HEK293T (cell line): ENCODE measurements at regions not wholly inside any gene's neighbourhood (a gene's known extent, or its start where the extent isn't known, plus 50 kb on each side); places are given as distances from the start of the nearest gene placed in this dataset.

Experiments
- CTCF ChIA-PET: fragments of 350-600 bp; formaldehyde crosslinking; extraction: SDS; loops from one replicate; lab custom pipeline; 2021; ENCODE audit warnings: antibody characterized with exemption, inconsistent platforms; lab: Yijun Ruan, JAX
- POLR2A ChIA-PET: fragments of 350-600 bp; formaldehyde crosslinking; extraction: SDS; loops from one replicate; lab custom pipeline; 2020; ENCODE audit warnings: antibody characterized with exemption, inconsistent platforms; lab: Yijun Ruan, JAX
- DNase-seq: peaks from one replicate; pipeline ENCODE4 v3.0.0; 2012; ENCODE audit warnings: mixed read lengths; ENCODE audit errors: extremely low spot score
- ARNT ChIP-seq: fragments of 450-650 bp; IDR thresholded peaks from 2 replicates; pipeline ENCODE4 v1.6.1; 2017; ENCODE audit warnings: mild to moderate bottlenecking
- BHLHE40 ChIP-seq: fragments of 450-650 bp; IDR thresholded peaks from 2 replicates; pipeline ENCODE4 v1.6.1; 2016; ENCODE audit warnings: mild to moderate bottlenecking, moderate library complexity, borderline replicate concordance
- CTBP1 ChIP-seq: fragments of 450-650 bp; IDR thresholded peaks from 2 replicates; pipeline ENCODE4 v1.6.1; 2016; ENCODE audit warnings: borderline replicate concordance
- ELF4 ChIP-seq: fragments of 450-650 bp; IDR thresholded peaks from 2 replicates; pipeline ENCODE4 v1.6.1; 2017; ENCODE audit warnings: antibody characterized with exemption
- FOXA1 ChIP-seq: fragments of 450-650 bp; IDR thresholded peaks from 2 replicates; pipeline ENCODE4 v1.6.1; 2016; ENCODE audit warnings: mild to moderate bottlenecking
- FOXK2 ChIP-seq: fragments of 450-650 bp; IDR thresholded peaks from 2 replicates; pipeline ENCODE4 v1.6.1; 2016; ENCODE audit warnings: mild to moderate bottlenecking
- FOXM1 ChIP-seq: fragments of 450-650 bp; IDR thresholded peaks from 2 replicates; pipeline ENCODE4 v1.6.1; 2017; ENCODE audit warnings: mild to moderate bottlenecking, borderline replicate concordance
- HDGF ChIP-seq: fragments of 450-650 bp; IDR thresholded peaks from 2 replicates; pipeline ENCODE4 v1.6.1; 2017; ENCODE audit warnings: antibody characterized with exemption, borderline replicate concordance
- L3MBTL2 ChIP-seq: fragments of 450-650 bp; conservative IDR thresholded peaks from 2 replicates; pipeline ENCODE4 v1.6.1; 2016; ENCODE audit warnings: mild to moderate bottlenecking
- LEF1 ChIP-seq: fragments of 450-650 bp; IDR thresholded peaks from 2 replicates; pipeline ENCODE4 v1.6.1; 2017; ENCODE audit warnings: mild to moderate bottlenecking, borderline replicate concordance
- NFRKB ChIP-seq: fragments of 450-650 bp; IDR thresholded peaks from 2 replicates; pipeline ENCODE4 v1.6.1; 2016; ENCODE audit warnings: mild to moderate bottlenecking, moderate library complexity
- PKNOX1 ChIP-seq: fragments of 450-650 bp; IDR thresholded peaks from 2 replicates; pipeline ENCODE4 v1.6.1; 2016
- SP1 ChIP-seq: fragments of 450-650 bp; IDR thresholded peaks from 2 replicates; pipeline ENCODE4 v1.6.1; 2017
- SUZ12 ChIP-seq: fragments of 450-650 bp; IDR thresholded peaks from 2 replicates; pipeline ENCODE4 v1.6.1; 2016; ENCODE audit warnings: mild to moderate bottlenecking
- TARDBP ChIP-seq: fragments of 450-650 bp; IDR thresholded peaks from 2 replicates; pipeline ENCODE4 v1.6.1; 2016
- ZNF384 ChIP-seq: fragments of 450-650 bp; IDR thresholded peaks from 2 replicates; pipeline ENCODE4 v1.6.1; 2016

- no peak for DNase-seq
- CTCF ChIA-PET, result interaction anchor here (0.6 kb wide), 2 partner anchors 124 to 556 kb away, joined by 3 to 4 read pairs; partner anchors contain the start of gene SGPL1
- no peak for TF ChIP-seq ELF4
- TF ChIP-seq ARNT, result no peak
- no peak for TF ChIP-seq FOXK2
- TF ChIP-seq SP1, result no peak
- TF ChIP-seq PKNOX1, result no peak
- TF ChIP-seq SUZ12, result no peak
- no peak for TF ChIP-seq TARDBP
- TF ChIP-seq LEF1, result no peak
- TF ChIP-seq BHLHE40, result no peak
- no peak for TF ChIP-seq L3MBTL2
- TF ChIP-seq NFRKB, result no peak
- TF ChIP-seq HDGF, result no peak
- no peak for TF ChIP-seq ZNF384
- no peak for TF ChIP-seq CTBP1
- TF ChIP-seq FOXA1, result no peak
- TF ChIP-seq FOXM1, result no peak
- POLR2A ChIA-PET, result no interaction called here
Observed at GRCh38 chr10:70939441-70940003, 51.2 kb upstream of the PCBD1 start.

- TF ChIP-seq TARDBP, result no peak
- no peak for TF ChIP-seq PKNOX1
- TF ChIP-seq ARNT, result no peak
- TF ChIP-seq ZNF384, result no peak
- TF ChIP-seq SP1, result no peak
- TF ChIP-seq HDGF, result no peak
- no peak for TF ChIP-seq L3MBTL2
- no peak for TF ChIP-seq CTBP1
- no peak for TF ChIP-seq BHLHE40
- ChIA-PET CTCF (interaction anchor here (0.8 kb wide), 1 partner anchor 10 kb away, joined by 3 read pairs; no protein-coding TSS in a partner anchor), POLR2A (no interaction called here)
- no peak for DNase-seq
Observed at GRCh38 chr10:70940834-70941568, 52.6 kb upstream of the PCBD1 start.

GRCh38 chr10:70942125-70942524 lies 53.8 kb upstream of the PCBD1 start:
- ChIA-PET POLR2A (no interaction called here), CTCF (no interaction called here)
- TF ChIP-seq BHLHE40 (no peak), TARDBP (no peak), FOXK2 (no peak), NFRKB (no peak), ZNF384 (no peak)
- no peak for DNase-seq

- CTCF ChIA-PET, result no interaction called here
- POLR2A ChIA-PET, result no interaction called here
- TF ChIP-seq CTBP1 (no peak), PKNOX1 (no peak), HDGF (no peak), ARNT (no peak), ZNF384 (no peak), SP1 (no peak), L3MBTL2 (no peak), FOXA1 (no peak), FOXK2 (no peak), FOXM1 (no peak), ELF4 (no peak), BHLHE40 (no peak), LEF1 (no peak), NFRKB (no peak), SUZ12 (no peak), TARDBP (no peak)
- DNase-seq, result no peak
Observed at GRCh38 chr10:70942725-70943124, 54.4 kb upstream of the PCBD1 start.

GRCh38 chr10:70943249-70943648 lies 54.9 kb upstream of the PCBD1 start:
- CTCF ChIA-PET, result no interaction called here
- TF ChIP-seq BHLHE40 (no peak), ELF4 (no peak), ARNT (no peak), ZNF384 (no peak), L3MBTL2 (no peak), SUZ12 (no peak), FOXK2 (no peak), SP1 (no peak), NFRKB (no peak), FOXA1 (no peak)
- POLR2A ChIA-PET, result no interaction called here
- no peak for DNase-seq

- no peak for DNase-seq
- ChIA-PET CTCF (interaction anchor here (1.0 kb wide), 1 partner anchor 9 kb away, joined by 3 read pairs; no protein-coding TSS in a partner anchor), POLR2A (no interaction called here)
- TF ChIP-seq FOXA1, result no peak
- no peak for TF ChIP-seq ELF4
- no peak for TF ChIP-seq HDGF
- no peak for TF ChIP-seq L3MBTL2
- no peak for TF ChIP-seq FOXM1
- no peak for TF ChIP-seq SUZ12
- no peak for TF ChIP-seq BHLHE40
- TF ChIP-seq CTBP1, result no peak
- TF ChIP-seq FOXK2, result no peak
- no peak for TF ChIP-seq ZNF384
- TF ChIP-seq SP1, result no peak
- no peak for TF ChIP-seq ARNT
- no peak for TF ChIP-seq LEF1
- TF ChIP-seq TARDBP, result no peak
- TF ChIP-seq PKNOX1, result no peak
- TF ChIP-seq NFRKB, result no peak
Observed at GRCh38 chr10:70943841-70944466, 55.6 kb upstream of the PCBD1 start.
